Retinal pigment epithelial cell (primary cell): ENCODE measurements at regions not wholly inside any gene's neighbourhood (a gene's known extent, or its start where the extent isn't known, plus 50 kb on each side); places are given as distances from the start of the nearest gene placed in this dataset.

Experiments
- DNase-seq: peaks from one replicate; pipeline ENCODE4 v3.0.0-alpha.2; 2010; ENCODE audit warnings: low read depth
- H3K4me3 ChIP-seq: 2 replicates; pipeline ENCODE4 v1.5.1; 2011; ENCODE audit warnings: mild to moderate bottlenecking, low read length, control low read depth, moderate library complexity
- TF ChIP-seq, protein P1 (sequence below): conservative IDR thresholded peaks from 2 replicates; pipeline ENCODE4 v1.5.1; 2011; ENCODE audit warnings: low read depth, low read length, control low read depth, inconsistent platforms

- no peak for DNase-seq
- TF ChIP-seq, protein P1, sequence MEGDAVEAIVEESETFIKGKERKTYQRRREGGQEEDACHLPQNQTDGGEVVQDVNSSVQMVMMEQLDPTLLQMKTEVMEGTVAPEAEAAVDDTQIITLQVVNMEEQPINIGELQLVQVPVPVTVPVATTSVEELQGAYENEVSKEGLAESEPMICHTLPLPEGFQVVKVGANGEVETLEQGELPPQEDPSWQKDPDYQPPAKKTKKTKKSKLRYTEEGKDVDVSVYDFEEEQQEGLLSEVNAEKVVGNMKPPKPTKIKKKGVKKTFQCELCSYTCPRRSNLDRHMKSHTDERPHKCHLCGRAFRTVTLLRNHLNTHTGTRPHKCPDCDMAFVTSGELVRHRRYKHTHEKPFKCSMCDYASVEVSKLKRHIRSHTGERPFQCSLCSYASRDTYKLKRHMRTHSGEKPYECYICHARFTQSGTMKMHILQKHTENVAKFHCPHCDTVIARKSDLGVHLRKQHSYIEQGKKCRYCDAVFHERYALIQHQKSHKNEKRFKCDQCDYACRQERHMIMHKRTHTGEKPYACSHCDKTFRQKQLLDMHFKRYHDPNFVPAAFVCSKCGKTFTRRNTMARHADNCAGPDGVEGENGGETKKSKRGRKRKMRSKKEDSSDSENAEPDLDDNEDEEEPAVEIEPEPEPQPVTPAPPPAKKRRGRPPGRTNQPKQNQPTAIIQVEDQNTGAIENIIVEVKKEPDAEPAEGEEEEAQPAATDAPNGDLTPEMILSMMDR = peak; percentile 26
- no peak overlapping the region for H3K4me3 ChIP-seq
These were observed 633.7 kb upstream of the USP24 start for GRCh38 chr1:55848906-55849305.

DNA sequence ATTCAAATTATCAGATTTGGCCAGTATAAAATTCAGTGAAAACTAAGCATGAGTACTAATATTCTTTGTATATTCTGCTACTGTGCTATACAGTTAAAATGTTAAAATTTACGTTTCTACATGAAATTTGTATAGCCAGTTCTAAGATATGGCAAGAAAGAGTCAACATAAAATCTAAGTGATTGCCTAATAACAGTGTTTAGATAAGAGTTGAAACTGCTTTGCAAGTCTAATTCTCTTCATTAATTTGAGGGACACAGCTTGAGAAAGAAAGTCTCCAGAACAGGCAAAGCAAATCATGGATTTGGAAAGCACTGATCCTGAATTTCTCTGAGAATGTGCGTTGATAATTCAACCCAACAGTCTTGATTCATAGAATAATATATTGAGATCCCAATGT is 630.9 kb upstream of the USP24 start:
- TF ChIP-seq, protein P1 = no peak
- no peak for DNase-seq
- H3K4me3 ChIP-seq = no peak overlapping the region

GRCh38 chr1:55844322-55844721 is 629.2 kb upstream of the USP24 start:
- TF ChIP-seq, protein P1 = no peak
- no peak for DNase-seq
- no peak overlapping the region for H3K4me3 ChIP-seq

DNA sequence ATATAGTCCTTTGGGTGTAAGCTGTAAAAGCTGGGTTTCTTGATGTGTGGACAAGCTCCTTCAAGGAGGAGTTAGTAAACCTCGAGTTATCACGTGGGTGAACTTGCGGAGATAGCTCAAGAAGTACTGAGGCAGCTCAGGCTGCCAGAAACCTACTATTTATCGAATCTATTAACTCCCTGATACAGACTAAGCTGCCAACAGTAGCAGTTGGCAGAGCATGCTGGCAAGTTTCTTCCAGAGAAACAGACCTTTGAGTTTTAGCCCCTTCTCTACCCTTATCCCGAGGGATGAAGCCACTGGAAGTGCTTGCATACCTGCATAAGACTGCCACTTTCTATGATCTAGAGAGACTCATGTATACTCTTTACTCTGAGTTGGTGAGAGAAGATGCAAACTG is 624.5 kb upstream of the USP24 start:
- DNase-seq = no peak
- no peak overlapping the region for H3K4me3 ChIP-seq
- TF ChIP-seq, protein P1 = no peak

- DNase-seq = no peak
- TF ChIP-seq, protein P1 = no peak
- H3K4me3 ChIP-seq = no peak overlapping the region
These were observed 624.1 kb upstream of the USP24 start for GRCh38 chr1:55839221-55839620.

- DNase-seq = no peak
- H3K4me3 ChIP-seq = no peak overlapping the region
- TF ChIP-seq, protein P1 = no peak
These were observed 620.9 kb upstream of the USP24 start for GRCh38 chr1:55836086-55836485.

DNA sequence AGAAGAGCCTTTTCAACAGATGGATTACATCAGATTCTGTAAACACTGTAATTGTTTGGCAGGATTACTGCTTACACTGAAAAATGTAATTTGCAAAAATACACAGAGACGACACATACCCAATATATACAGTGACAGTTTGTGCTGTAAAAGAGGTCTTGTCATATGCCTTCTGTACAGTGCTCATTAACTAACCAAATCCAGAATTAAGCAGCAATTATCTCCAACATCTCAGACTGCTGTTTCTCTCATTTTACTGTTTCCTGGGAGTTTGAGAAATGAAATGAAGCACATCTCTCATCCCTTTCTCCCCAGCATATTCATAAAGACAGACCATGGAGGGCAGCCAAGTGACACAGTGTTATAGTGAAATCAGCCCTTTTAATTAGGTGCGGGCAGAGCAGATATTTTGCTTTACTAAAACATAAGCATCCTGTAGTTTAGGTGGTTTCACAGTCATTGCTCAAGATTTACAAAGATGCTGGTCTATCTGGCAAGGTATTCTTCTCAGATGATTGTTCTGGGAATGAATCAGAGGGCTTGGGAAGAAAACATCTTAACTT is 618.4 kb upstream of the USP24 start:
- DNase-seq = no peak
- TF ChIP-seq, protein P1 = no peak
- H3K4me3 ChIP-seq = no peak overlapping the region
